ENCODE measurements at regions not wholly inside any gene's neighbourhood (a gene's known extent, or its start where the extent isn't known, plus 50 kb on each side); places are given as distances from the start of the nearest gene placed in this dataset.

- Histone ChIP-seq H3K36me3 (replicated peaks) (no peaks in the 10 kb centered on the region), H3K27ac (no peak overlapping the region), H3K4me3 (ENCODE audit: low read depth, low read length) (no peak overlapping the region), H3K27me3 (replicated peaks) (no peaks in the 10 kb centered on the region)
- DNase-seq: no peak
- in situ Hi-C loops (cut with HindIII; ENCODE audit: low pct_ligation_motif_present, low sequenced_read_pairs): no loop called here
- TF ChIP-seq, protein P1, sequence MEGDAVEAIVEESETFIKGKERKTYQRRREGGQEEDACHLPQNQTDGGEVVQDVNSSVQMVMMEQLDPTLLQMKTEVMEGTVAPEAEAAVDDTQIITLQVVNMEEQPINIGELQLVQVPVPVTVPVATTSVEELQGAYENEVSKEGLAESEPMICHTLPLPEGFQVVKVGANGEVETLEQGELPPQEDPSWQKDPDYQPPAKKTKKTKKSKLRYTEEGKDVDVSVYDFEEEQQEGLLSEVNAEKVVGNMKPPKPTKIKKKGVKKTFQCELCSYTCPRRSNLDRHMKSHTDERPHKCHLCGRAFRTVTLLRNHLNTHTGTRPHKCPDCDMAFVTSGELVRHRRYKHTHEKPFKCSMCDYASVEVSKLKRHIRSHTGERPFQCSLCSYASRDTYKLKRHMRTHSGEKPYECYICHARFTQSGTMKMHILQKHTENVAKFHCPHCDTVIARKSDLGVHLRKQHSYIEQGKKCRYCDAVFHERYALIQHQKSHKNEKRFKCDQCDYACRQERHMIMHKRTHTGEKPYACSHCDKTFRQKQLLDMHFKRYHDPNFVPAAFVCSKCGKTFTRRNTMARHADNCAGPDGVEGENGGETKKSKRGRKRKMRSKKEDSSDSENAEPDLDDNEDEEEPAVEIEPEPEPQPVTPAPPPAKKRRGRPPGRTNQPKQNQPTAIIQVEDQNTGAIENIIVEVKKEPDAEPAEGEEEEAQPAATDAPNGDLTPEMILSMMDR (IDR thresholded peaks at IDR 0.05; ENCODE audit: low read depth, low read length, missing control alignments): no peak
Observed at GRCh38 chr10:117667831-117668230, 125.3 kb downstream of the EMX2 start.

DNA sequence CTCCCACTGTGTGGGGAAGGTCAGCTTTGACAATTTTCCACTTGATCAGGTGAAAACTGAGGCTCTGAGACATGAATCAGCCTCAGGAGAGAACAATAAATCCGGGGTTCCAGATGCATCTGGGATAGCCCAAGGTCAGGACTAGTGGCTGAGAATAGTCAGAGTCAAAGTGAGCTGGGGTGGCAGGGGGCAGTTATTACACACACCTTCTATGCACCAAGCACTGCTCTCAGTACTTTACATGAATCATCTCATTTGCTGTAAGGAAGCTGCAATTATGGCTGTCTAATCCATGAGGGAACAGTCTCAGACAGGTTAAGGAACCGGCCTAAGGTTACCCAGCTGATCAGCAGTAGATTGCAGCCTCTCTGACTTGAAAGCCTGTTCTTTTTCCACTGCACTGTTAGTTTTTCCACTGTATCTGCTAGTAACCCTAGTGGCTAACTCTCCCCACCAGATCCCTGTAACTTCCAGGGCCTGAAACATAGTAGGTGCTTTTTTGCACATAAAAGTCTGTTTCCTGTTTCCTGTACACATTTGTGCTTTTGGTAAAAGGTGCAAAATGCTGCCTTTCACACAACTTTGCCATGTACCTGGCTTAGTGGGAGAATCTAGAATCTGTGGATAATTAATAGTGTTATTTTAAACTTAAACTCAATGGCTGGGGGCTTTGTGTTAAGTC, 125.9 kb downstream of the EMX2 start:
- in situ Hi-C loops (cut with HindIII; ENCODE audit: low pct_ligation_motif_present, low sequenced_read_pairs): no loop called here
- no peak for DNase-seq
- Histone ChIP-seq H3K27ac (no peak overlapping the region), H3K27me3 (replicated peaks) (no peaks in the 10 kb centered on the region), H3K4me3 (ENCODE audit: low read depth, low read length) (no peak overlapping the region), H3K36me3 (replicated peaks) (no peaks in the 10 kb centered on the region)
- TF ChIP-seq, protein P1 (IDR thresholded peaks at IDR 0.05; ENCODE audit: low read depth, low read length, missing control alignments): no peak

GRCh38 chr10:117669122-117669521, 126.6 kb downstream of the EMX2 start:
- TF ChIP-seq, protein P1 (IDR thresholded peaks at IDR 0.05; ENCODE audit: low read depth, low read length, missing control alignments): no peak
- no peak for DNase-seq
- H3K36me3 ChIP-seq (replicated peaks): no peaks in the 10 kb centered on the region
- no peaks in the 10 kb centered on the region for H3K27me3 ChIP-seq (replicated peaks)
- no peak overlapping the region for H3K27ac ChIP-seq
- in situ Hi-C loops (cut with HindIII; ENCODE audit: low pct_ligation_motif_present, low sequenced_read_pairs): no loop called here
- no peak overlapping the region for H3K4me3 ChIP-seq (ENCODE audit: low read depth, low read length)

DNA sequence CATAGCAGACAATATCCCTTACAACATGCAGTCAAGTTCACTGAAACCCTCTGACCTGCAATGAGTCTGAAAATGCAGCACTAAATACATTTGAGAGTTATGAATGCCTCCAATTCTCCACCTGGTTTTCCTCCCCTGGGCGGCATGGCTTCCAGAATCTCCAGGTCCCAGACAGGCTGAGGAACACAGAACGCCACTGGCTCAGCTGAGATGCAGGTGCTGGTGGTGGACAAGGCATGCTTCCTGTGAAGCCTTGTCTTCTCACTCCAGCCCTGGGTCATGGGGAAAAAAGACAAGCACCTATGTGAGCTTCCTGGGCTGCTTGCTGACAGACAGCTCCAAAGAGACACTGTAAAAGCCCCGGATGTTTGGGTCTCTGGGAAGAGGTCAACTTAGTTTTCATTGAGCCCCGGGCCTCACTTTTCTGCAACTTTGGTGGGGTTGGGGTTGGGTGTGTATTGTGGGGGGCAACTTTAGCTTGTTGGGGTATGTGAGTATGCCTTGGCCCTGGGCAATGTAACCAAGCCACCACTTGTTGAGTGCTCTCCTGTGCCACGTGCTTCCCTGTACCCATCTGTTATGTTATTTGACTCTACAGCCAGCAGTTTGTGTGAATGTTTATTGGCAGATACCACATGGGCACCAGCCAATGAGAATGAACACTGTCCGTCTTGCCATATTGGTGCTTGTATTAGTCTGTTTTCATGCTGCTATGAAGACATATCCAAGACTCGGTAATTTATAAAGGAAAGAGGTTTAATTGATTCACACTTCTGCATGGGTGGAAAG, 127.8 kb downstream of the EMX2 start:
- TF ChIP-seq, protein P1 (IDR thresholded peaks at IDR 0.05; ENCODE audit: low read depth, low read length, missing control alignments): no peak
- Histone ChIP-seq H3K36me3 (replicated peaks) (no peaks in the 10 kb centered on the region), H3K27me3 (replicated peaks) (no peaks in the 10 kb centered on the region), H3K4me3 (ENCODE audit: low read depth, low read length) (no peak overlapping the region), H3K27ac (no peak overlapping the region)
- in situ Hi-C loops (cut with HindIII; ENCODE audit: low pct_ligation_motif_present, low sequenced_read_pairs): no loop called here
- no peak for DNase-seq

- TF ChIP-seq, protein P1 (IDR thresholded peaks at IDR 0.05; ENCODE audit: low read depth, low read length, missing control alignments): no peak
- no peak for DNase-seq
- H3K27me3 ChIP-seq (replicated peaks): no peaks in the 10 kb centered on the region
- in situ Hi-C loops (cut with HindIII; ENCODE audit: low pct_ligation_motif_present, low sequenced_read_pairs): no loop called here
- H3K36me3 ChIP-seq (replicated peaks): no peaks in the 10 kb centered on the region
- H3K27ac ChIP-seq: no peak overlapping the region
- no peak overlapping the region for H3K4me3 ChIP-seq (ENCODE audit: low read depth, low read length)
Observed at GRCh38 chr10:117673230-117674010, 130.9 kb downstream of the EMX2 start.

Measured in brain microvascular endothelial cell (primary cell).